Stimulated activated naive CD8-positive, alpha-beta T cell treated with anti-CD3 and anti-CD28 coated beads, Interleukin-15, amount 100 ng/mL, for 72 hours (primary cell): ENCODE measurements at regions not wholly inside any gene's neighbourhood (a gene's known extent, or its start where the extent isn't known, plus 50 kb on each side); places are given as distances from the start of the nearest gene placed in this dataset.
A peak's percentile ranks its signal among the peaks of the same experiment; 100 is the strongest.

Experiments used
- ATAC-seq: fragments of 150-1000 bp; cut with Tn5 transposase; 2 replicates; pipeline ENCODE4 v1.10.0; 2021; ENCODE audit warnings: mild to moderate bottlenecking, moderate library complexity
- DNase-seq, 2 donors: peaks; one replicate each; pipeline ENCODE4 v3.0.0; 2021 to 2022
- H3K27ac Mint-ChIP-seq, 2 donors: one replicate each; pipeline ENCODE4 v1.8.0; 2022; ENCODE audit warnings: mild to moderate bottlenecking in 2 of 2, mixed read lengths in 2 of 2, moderate library complexity in 2 of 2
- H3K27me3 Mint-ChIP-seq: one replicate; pipeline ENCODE4 v1.8.0; 2022; ENCODE audit warnings: mixed read lengths
- H3K4me1 Mint-ChIP-seq: one replicate; pipeline ENCODE4 v1.8.0; 2022; ENCODE audit warnings: mild to moderate bottlenecking, mixed read lengths
- H3K4me3 Mint-ChIP-seq, 2 donors: one replicate each; pipeline ENCODE4 v1.8.0; 2022; ENCODE audit warnings: mild to moderate bottlenecking in 2 of 2, mixed read lengths in 2 of 2, moderate library complexity in 1 of 2
- H3K9me3 Mint-ChIP-seq, 2 donors: one replicate each; pipeline ENCODE4 v1.8.0; 2022; ENCODE audit warnings: mixed read lengths in 2 of 2

DNA sequence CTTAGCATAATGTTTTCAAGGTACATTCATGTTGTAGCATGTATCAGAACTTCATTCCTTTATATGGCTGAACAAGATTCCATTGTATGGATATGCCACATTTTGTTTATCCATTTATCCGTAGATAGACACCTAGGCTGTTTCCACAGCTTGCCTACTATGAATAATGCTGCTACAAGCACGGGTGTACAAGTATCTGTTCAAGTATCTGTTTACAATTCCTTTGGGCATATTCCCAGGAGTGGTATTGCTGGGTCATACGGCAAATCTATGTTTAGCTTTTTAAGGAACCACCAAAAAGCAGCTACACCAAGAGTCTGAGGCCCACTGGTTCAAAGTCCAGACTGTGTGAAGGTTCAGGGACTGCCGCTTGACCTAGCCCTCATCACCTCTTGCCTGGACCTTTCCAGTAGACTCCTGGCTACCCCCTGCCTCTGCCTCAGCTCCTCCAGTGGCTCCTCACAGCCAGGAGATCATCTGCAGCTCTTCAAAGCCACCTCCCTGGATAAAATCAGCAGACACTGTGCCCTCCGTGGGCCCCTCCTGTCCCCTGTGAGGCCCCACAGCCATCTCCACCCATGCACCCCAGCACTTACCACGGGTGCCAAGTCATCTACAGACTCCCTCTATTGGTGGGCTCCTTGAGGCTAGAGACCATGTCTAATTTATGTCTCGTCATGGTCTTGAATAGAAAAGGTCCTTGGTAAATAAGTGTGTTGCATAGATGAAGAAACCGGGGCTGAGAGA is 160.3 kb downstream of the MN1 start:
- Mint-ChIP-seq H3K4me1 (no peaks in the 10 kb centered on the region), H3K9me3 (no peaks in the 10 kb centered on the region), H3K27ac (no peak overlapping the region), H3K27me3 (peaks cover 9% of the 10 kb centered on the region), H3K4me3 (no peak overlapping the region)
- DNase-seq (no peak), ATAC-seq (no peak)

DNA sequence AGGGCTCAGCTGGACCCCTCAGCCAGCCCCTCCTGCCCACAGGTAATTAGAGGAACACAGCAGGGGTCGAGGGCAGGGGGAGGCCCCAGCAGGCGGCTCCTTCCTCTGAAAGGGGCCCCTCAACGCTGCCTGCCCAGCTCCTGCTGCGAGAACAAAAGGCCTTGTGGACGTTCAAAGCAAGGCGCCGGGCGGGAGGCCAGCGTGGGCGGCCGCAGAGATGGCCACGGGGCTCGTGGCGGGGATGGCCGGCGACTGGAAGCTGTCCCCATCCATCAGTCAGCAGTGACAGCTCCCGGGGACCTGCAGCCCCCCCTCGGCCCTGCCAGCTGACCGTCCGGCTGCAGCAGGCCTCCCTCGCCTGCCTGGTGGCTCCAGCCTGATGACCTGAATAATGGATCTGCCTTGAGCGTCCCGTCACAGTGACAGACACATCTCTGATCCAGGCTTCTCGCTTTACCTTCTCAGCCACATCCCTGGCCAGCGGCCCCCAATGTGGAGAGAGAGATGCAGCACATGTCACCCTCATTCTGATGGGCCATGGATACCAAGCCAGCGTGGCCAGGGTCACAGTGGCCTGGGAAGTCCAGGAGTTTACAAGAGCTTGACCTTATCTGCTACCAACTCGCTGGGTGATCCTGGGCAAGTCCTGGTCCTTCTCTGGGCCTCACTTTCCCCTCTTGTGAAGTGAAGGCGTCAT is 159.3 kb downstream of the MN1 start:
- Mint-ChIP-seq H3K4me3 (no peak overlapping the region), H3K27me3 (no peaks in the 10 kb centered on the region), H3K4me1 (no peaks in the 10 kb centered on the region), H3K27ac (no peak overlapping the region), H3K9me3 (no peaks in the 10 kb centered on the region)
- ATAC-seq = no peak
- no peak for DNase-seq

DNA sequence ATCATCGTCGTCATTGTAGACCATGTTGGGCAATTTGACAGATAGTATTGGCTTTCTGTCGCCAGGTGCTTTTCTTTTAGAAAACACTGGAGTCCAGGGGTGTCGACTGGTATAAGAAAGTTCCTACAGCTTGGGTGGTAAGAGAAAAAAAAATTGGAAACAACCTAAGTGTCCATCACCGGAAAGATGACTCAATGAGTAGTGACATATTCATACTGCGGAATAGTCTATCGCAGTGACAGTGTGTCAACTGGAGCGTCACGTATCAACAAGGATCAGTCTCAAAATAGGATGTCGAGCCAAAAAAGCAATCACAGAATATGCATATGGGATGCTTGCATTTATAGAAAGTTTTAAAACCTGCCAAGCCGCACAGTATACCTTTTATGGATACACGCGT is 157.6 kb downstream of the MN1 start:
- H3K27ac Mint-ChIP-seq = no peak overlapping the region

DNA sequence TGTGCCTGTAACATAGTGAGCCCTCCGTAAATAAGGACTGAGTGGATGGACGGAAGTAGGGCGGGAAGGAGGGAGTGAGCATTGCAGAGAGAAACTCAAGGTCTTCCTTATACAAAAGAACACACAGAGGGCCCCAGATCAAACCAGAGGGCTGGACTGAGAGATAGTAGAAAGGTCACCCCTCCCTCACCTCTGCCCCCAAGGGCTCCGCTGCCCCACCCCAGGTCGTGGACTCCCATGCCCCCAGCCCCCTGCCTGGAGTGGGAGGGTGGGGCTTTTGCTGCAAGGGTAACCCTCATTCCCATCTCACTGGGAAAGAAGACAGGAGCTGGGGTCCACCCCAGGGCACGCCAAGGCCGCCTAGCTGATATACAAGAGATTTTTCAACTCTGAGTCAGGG is 157.0 kb downstream of the MN1 start:
- peaks cover 0 to 8% of the 10 kb centered on the region in 2 donors for H3K9me3 Mint-ChIP-seq
- no peak overlapping the region for H3K4me3 Mint-ChIP-seq
- no peaks in the 10 kb centered on the region for H3K4me1 Mint-ChIP-seq
- no peak overlapping the region for H3K27ac Mint-ChIP-seq
- peaks cover 10% of the 10 kb centered on the region for H3K27me3 Mint-ChIP-seq
- no peak for DNase-seq
- no peak for ATAC-seq

More for the DNA sequence above, 157.6 kb downstream of the MN1 start:
- H3K27me3 Mint-ChIP-seq = peaks cover 3% of the 10 kb centered on the region
- ATAC-seq = no peak
- H3K4me3 Mint-ChIP-seq = no peak overlapping the region
- H3K4me1 Mint-ChIP-seq = no peaks in the 10 kb centered on the region
- DNase-seq = no peak
- H3K9me3 Mint-ChIP-seq = peaks cover 0 to 3% of the 10 kb centered on the region in 2 donors

DNA sequence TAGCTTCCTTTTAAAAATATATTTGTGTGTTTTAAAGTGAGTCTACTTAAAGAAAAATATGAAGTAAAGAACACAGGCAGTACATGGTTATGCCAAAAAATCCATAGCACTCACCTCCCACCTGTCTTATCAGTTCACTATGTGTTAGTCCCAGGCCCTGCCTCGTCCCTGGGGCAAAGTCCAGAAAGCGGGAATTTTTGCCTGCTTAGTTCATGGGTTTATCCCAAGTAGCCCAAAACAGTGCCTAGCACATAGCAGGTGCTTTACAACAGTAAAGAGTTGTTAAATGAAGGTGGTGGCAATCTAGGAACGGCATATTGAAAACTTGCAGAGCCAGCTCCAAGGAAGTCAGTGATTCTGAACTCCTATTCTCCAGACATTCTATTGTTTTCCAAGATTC is 154.0 kb downstream of the MN1 start:
- ATAC-seq (no peak), DNase-seq (no peak)
- Mint-ChIP-seq H3K9me3 (peaks cover 0 to 8% of the 10 kb centered on the region in 2 donors), H3K4me1 (no peaks in the 10 kb centered on the region), H3K4me3 (no peak overlapping the region), H3K27me3 (peaks cover 16% of the 10 kb centered on the region), H3K27ac (no peak overlapping the region)

DNA sequence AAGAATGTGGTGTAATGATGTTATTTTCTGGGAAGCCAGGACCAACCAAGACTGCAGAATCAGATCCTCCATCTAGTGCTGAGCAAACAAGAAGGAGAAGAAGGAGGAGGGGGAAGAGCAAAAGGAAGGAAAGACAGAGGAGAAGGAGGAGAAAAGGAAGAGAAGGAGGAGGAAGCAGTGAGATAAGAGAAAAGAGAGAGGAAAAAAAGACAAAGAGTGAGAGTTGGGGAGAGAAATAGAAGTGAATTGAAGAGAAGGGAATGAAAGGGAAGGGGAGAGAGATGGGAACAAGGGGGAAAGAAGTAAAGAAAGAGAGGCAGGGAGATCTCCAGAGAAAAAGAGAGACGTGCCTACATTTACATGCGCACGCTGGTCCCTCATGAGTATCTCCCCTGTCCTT is 153.5 kb downstream of the MN1 start:
- peaks cover 16% of the 10 kb centered on the region for H3K27me3 Mint-ChIP-seq
- ATAC-seq (no peak), DNase-seq (no peak)
- no peak overlapping the region for H3K27ac Mint-ChIP-seq
- peaks cover 0 to 8% of the 10 kb centered on the region in 2 donors for H3K9me3 Mint-ChIP-seq
- H3K4me3 Mint-ChIP-seq = no peak overlapping the region
- no peaks in the 10 kb centered on the region for H3K4me1 Mint-ChIP-seq

DNA sequence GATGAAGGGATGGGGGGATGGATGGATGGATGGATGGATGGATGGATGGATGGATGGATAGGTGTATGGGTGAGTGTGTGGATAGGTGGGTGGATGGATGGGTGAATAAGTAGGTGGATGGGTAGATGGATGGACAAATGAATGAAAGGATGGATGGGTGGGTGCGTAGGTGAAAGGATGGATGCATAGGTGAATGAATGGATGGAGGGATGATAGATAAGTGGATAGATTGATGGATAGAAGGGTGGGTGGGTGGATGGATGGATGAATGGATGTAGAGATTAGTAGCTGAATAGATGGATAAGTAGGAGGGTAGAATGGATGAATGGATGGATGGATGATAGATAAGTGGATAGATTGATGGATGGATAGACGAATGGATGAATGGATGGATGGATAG is 152.7 kb downstream of the MN1 start:
- Mint-ChIP-seq H3K4me1 (no peaks in the 10 kb centered on the region), H3K27ac (no peak overlapping the region), H3K9me3 (peaks cover 0 to 8% of the 10 kb centered on the region in 2 donors), H3K27me3 (peaks cover 16% of the 10 kb centered on the region), H3K4me3 (no peak overlapping the region)
- no peak for DNase-seq
- no peak for ATAC-seq

DNA sequence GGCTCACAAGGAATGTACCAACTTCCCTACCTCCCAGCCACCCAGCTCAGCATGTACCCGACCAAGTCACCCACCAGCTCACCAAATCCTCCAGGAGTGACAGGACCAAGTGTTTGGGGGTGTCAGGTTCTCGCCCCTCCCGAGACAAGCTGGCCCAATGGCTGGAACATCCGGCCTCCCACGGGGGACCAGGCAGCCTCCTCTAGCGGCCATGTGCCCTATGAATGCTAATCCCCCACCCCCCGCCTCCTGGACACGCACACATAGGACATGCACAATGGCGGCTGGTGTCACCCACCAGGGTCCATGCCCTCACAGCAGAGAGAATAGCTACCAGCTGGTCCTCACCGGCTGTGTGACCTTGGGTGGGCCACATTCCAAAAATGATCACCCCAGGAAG is 151.0 kb downstream of the MN1 start:
- Mint-ChIP-seq H3K9me3 (peaks cover 7 to 13% of the 10 kb centered on the region in 2 donors), H3K4me3 (no peak overlapping the region), H3K4me1 (no peaks in the 10 kb centered on the region), H3K27me3 (peaks cover 16% of the 10 kb centered on the region), H3K27ac (no peak overlapping the region)
- DNase-seq (no peak), ATAC-seq (no peak)

DNA sequence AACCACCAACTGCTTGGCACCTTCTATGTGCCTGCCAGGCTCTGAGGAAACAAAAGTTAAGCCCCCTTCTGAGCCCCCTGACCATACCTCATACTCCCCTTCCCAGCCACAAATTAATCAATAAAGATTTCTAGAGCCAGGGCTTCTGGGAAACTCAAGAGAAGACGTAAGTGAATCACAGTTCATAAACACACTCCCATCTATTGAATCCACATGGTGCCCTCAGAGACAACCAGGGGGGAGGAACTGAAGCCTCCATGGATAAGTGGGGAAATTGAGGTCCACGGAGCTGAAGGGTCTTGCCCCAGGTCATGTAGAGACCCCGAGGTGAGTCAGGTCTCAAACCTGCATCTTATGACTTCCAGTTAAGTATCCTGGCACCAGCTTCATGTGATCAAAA is 150.6 kb downstream of the MN1 start:
- DNase-seq (no peak), ATAC-seq (no peak)
- peak overlapping the region in 1 of 2 donors; percentile 61 for H3K27ac Mint-ChIP-seq
- peaks cover 16% of the 10 kb centered on the region for H3K27me3 Mint-ChIP-seq
- peaks cover 11 to 18% of the 10 kb centered on the region in 2 donors for H3K9me3 Mint-ChIP-seq
- H3K4me1 Mint-ChIP-seq = no peaks in the 10 kb centered on the region
- H3K4me3 Mint-ChIP-seq = no peak overlapping the region

DNA sequence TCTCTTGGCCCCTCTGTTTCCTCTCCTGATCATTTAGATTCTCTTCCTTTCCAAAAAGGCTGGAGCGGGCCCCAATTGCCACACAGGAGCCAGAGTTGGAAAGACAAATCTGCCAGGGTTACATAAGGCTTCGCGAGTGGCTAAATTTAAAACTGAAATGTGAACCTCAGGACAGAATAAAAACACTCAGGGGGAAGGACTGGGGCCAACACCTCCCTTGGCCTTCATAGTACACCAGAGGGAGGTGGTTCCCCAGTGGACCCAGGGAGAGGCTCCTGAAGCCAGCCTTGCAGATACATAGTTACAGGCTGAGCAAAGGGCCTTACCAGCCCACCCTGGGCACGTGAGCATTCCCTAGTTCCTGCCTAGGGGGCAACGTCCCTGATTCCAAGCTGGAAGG is 150.1 kb downstream of the MN1 start:
- peaks cover 16 to 23% of the 10 kb centered on the region in 2 donors for H3K9me3 Mint-ChIP-seq
- H3K4me1 Mint-ChIP-seq = no peaks in the 10 kb centered on the region
- no peak overlapping the region for H3K27ac Mint-ChIP-seq
- DNase-seq (no peak), ATAC-seq (no peak)
- H3K27me3 Mint-ChIP-seq = peaks cover 16% of the 10 kb centered on the region
- H3K4me3 Mint-ChIP-seq = no peak overlapping the region

DNA sequence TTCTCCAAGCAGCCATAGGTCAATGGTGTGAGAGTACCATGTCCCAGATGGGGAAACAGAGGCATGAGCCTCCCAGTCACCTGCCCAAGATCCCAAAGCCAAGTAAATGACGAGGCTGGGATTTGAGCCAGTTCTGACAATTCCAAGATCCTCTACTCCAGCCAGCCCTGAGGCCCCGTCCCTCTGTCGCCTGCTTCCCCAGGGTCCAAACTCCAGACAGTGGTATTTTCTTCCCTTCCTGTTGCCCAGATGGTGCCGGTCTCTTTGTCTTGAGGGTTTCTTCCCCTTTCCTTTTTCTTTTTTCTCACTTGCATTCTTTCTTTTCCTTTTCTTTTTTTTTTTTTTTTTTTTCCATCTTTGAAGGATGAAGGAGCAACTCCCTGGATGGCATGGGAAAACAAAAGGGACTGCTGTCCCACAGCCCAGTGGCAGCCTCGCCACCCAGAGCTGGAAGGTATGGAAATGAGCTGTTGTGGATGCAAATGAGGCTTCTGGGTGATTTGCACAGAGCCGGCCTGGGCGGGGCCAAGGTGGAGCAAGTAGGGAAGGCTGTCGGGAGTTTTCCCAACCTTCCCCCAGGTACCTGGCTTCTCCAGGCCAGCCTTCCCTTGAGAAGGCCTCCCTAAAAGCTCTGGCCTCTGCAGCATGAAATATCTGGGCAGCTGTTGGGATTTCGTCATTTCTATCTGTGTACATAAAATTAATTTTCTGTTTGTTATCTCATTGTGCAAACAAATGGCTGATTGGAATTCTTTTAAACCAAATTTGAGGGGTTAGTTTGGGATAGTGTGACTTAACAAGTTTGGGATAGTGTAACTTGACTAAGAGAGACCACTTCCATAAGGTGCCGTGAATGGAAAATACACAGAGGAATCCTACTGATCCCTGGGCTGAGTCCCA is 146.8 kb downstream of the MN1 start:
- no peaks in the 10 kb centered on the region for H3K4me1 Mint-ChIP-seq
- H3K27ac Mint-ChIP-seq = peak overlapping the region in 1 of 2 donors; percentile 48
- DNase-seq = no peak
- H3K27me3 Mint-ChIP-seq = peaks cover 3% of the 10 kb centered on the region
- peaks cover 15 to 17% of the 10 kb centered on the region in 2 donors for H3K9me3 Mint-ChIP-seq
- no peak for ATAC-seq
- no peak overlapping the region for H3K4me3 Mint-ChIP-seq

DNA sequence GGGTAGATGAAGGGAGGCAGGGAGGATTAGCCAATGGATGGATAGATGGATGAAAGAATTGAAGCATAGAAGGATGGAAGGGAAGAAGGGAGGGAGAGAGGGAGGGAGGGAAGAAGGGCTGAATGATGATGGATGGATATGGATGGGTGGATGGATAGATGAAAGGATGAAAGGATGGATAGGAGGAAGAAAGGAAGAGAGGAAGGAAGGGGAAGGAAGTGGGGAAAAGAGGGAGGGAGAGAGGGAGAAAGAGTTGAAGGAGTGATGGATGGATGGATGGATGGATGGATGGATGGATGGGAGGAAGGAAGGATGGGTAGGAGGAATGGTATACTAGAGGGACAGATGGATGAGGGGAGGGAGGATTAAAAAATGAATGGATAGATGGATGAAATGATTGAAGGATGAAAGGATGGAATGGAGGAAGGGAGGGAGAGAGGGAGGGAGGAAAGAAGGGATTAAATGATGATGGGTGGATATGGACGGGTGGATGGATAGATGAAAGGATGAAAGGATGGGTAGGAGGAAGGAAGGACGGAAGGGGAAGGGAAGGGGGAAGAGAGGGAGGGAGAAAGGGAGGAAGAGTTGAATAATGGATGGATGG is 145.9 kb downstream of the MN1 start:
- H3K27ac Mint-ChIP-seq = peak overlapping the region in 1 of 2 donors; percentile 48
- H3K9me3 Mint-ChIP-seq = peaks cover 15 to 17% of the 10 kb centered on the region in 2 donors
- no peak overlapping the region for H3K4me3 Mint-ChIP-seq
- no peaks in the 10 kb centered on the region for H3K4me1 Mint-ChIP-seq
- ATAC-seq = no peak
- no peak for DNase-seq
- H3K27me3 Mint-ChIP-seq = no peaks in the 10 kb centered on the region

DNA sequence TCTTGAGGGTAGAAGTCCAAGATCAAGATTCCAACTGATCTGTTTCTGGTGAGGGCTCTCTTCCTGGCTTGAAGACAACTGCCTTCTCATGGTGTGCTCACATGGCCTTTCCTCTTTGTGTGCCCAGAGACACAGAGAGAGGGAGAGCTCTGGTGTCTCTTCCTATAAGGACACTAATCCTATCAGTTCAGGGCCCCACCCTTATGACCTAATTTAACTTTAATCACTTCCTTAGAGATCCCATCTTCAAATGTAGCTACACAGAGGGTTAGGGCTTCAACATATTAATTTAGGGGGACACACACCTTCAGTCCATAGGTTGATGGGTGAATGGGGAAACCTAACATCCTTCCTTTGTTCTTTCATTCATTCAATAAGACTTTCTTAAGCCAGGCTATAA is 144.6 kb downstream of the MN1 start:
- H3K27ac Mint-ChIP-seq = no peak overlapping the region
- H3K9me3 Mint-ChIP-seq = peaks cover 15 to 17% of the 10 kb centered on the region in 2 donors
- H3K4me1 Mint-ChIP-seq = no peaks in the 10 kb centered on the region
- DNase-seq (no peak), ATAC-seq (no peak)
- H3K4me3 Mint-ChIP-seq = no peak overlapping the region
- no peaks in the 10 kb centered on the region for H3K27me3 Mint-ChIP-seq

DNA sequence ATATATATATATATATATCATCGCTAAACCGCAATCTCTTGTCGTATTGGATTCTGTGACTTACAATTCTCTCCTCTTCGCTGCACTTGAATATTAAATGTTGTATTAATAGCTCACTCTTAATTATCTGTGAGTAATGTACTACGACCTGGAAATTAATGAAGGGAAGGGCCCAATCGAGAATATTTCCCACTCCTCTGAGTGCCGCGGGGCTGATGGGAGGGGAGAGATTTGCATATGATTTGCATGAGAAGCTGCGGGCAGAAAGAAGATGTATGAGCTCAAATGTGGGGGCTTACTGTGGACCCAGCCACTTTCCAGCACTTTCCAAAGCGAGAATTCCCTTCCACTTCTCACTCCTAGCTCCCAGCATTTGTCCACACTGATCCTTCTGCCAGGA is 141.2 kb downstream of the MN1 start:
- H3K27ac Mint-ChIP-seq = no peak overlapping the region
- peaks cover 12% of the 10 kb centered on the region in 2 donors for H3K9me3 Mint-ChIP-seq
- ATAC-seq (no peak), DNase-seq (no peak)
- no peak overlapping the region for H3K4me3 Mint-ChIP-seq
- H3K27me3 Mint-ChIP-seq = no peaks in the 10 kb centered on the region
- no peaks in the 10 kb centered on the region for H3K4me1 Mint-ChIP-seq
